Loucy (cell line): ENCODE measurements at regions not wholly inside any gene's neighbourhood (a gene's known extent, or its start where the extent isn't known, plus 50 kb on each side); places are given as distances from the start of the nearest gene placed in this dataset.

Source experiments
- EZH2phosphoT487 ChIP-seq: fragments of 200-600 bp; IDR thresholded peaks from 2 replicates; pipeline ENCODE4 v1.6.1; 2018; ENCODE audit warnings: antibody characterized with exemption, mild to moderate bottlenecking, moderate library complexity, borderline replicate concordance
- TF ChIP-seq, protein P1 (sequence below): fragments of 200-600 bp; sonication (generic); conservative IDR thresholded peaks from 2 replicates; pipeline ENCODE4 v1.5.1; 2014; ENCODE audit warnings: mild to moderate bottlenecking, antibody characterized with exemption, low read length

DNA sequence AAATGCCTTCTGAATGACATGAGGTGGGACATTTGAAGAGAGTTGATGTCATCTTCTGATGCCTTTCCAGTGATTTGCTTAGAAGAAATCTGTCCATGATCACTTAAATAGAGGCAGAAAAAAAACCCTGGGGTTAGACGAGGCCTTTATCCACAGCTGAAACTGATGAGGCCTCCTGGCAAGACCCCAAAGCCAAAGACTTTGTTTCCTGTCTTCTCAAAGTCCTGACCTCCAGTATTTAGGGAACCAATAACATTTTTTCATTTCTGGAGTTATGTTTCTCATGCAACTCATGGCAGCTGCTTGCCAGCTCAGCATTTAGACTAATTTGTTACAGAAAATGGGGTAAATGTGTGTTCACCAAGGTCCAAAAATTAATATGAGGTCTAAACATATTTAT, 248.0 kb upstream of the PRDM1 start:
- TF ChIP-seq, protein P1, sequence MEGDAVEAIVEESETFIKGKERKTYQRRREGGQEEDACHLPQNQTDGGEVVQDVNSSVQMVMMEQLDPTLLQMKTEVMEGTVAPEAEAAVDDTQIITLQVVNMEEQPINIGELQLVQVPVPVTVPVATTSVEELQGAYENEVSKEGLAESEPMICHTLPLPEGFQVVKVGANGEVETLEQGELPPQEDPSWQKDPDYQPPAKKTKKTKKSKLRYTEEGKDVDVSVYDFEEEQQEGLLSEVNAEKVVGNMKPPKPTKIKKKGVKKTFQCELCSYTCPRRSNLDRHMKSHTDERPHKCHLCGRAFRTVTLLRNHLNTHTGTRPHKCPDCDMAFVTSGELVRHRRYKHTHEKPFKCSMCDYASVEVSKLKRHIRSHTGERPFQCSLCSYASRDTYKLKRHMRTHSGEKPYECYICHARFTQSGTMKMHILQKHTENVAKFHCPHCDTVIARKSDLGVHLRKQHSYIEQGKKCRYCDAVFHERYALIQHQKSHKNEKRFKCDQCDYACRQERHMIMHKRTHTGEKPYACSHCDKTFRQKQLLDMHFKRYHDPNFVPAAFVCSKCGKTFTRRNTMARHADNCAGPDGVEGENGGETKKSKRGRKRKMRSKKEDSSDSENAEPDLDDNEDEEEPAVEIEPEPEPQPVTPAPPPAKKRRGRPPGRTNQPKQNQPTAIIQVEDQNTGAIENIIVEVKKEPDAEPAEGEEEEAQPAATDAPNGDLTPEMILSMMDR: no peak
- no peak for TF ChIP-seq EZH2phosphoT487
